Liver (tissue), 8 donors: ENCODE measurements at regions not wholly inside any gene's neighbourhood (a gene's known extent, or its start where the extent isn't known, plus 50 kb on each side); places are given as distances from the start of the nearest gene placed in this dataset.

Experiments
- DNase-seq: peaks from one replicate; pipeline ENCODE4 v3.0.0-alpha.2; 2017; ENCODE audit warnings: low spot score
- H3K27ac ChIP-seq, 2 donors: one replicate each; pipeline ENCODE4 v1.7.0; 2013; ENCODE audit warnings: inconsistent platforms in 2 of 2, low read length in 2 of 2, control low read depth in 1 of 2, low read depth in 1 of 2, mild to moderate bottlenecking in 1 of 2
- H3K27me3 ChIP-seq, 4 donors: one replicate each; pipeline versions ENCODE4 v1.6.1 to v1.7.0; 2013; ENCODE audit warnings: low read length in 3 of 4, inconsistent platforms in 1 of 4, mild to moderate bottlenecking in 1 of 4, moderate library complexity in 1 of 4; ENCODE audit not compliant: control insufficient read depth in 4 of 4, insufficient read depth in 4 of 4
- H3K36me3 ChIP-seq, 4 donors: one replicate each; pipeline versions ENCODE4 v1.6.1 to v1.7.0; 2013; ENCODE audit warnings: low read length in 3 of 4, mild to moderate bottlenecking in 3 of 4, low read depth in 1 of 4, moderate library complexity in 1 of 4; ENCODE audit not compliant: control insufficient read depth in 4 of 4, insufficient read depth in 3 of 4
- H3K4me1 ChIP-seq, 4 donors: one replicate each; pipeline versions ENCODE4 v1.6.1 to v1.7.0; 2013; ENCODE audit warnings: low read length in 3 of 4, mild to moderate bottlenecking in 3 of 4, moderate library complexity in 1 of 4; ENCODE audit not compliant: control insufficient read depth in 4 of 4, insufficient read depth in 4 of 4
- H3K4me3 ChIP-seq, 3 donors: one replicate each; pipeline versions ENCODE4 v1.6.1 to v1.7.0; 2013; ENCODE audit warnings: low read length in 3 of 3, control low read depth in 1 of 3, low read depth in 1 of 3, mild to moderate bottlenecking in 1 of 3
- H3K9ac ChIP-seq, 2 donors: one replicate each; pipeline ENCODE4 v1.7.0; 2013; ENCODE audit warnings: low read length in 2 of 2, mild to moderate bottlenecking in 2 of 2, moderate library complexity in 2 of 2, control low read depth in 1 of 2, low read depth in 1 of 2
- H3K9me3 ChIP-seq, 4 donors: one replicate each; pipeline versions ENCODE4 v1.6.1 to v1.7.0; 2013; ENCODE audit warnings: low read length in 3 of 4; ENCODE audit not compliant: control insufficient read depth in 4 of 4
- EGR1 ChIP-seq, 2 donors: IDR thresholded peaks; 2 replicates each; pipeline ENCODE4 v1.6.1; 2016 to 2018; ENCODE audit warnings: antibody characterized with exemption in 2 of 2, low read depth in 2 of 2
- FOXA1 ChIP-seq: IDR thresholded peaks from 2 replicates; pipeline ENCODE4 v1.6.1; 2016; ENCODE audit warnings: antibody characterized with exemption
- FOXA2 ChIP-seq: IDR thresholded peaks from 2 replicates; pipeline ENCODE4 v1.6.1; 2016; ENCODE audit warnings: antibody characterized with exemption
- GABPA ChIP-seq, 2 donors: IDR thresholded peaks in 1 of 2; conservative IDR thresholded peaks in 1 of 2; 2 replicates each; pipeline ENCODE4 v1.6.1; 2016; ENCODE audit warnings: antibody characterized with exemption in 2 of 2, mild to moderate bottlenecking in 1 of 2, moderate library complexity in 1 of 2
- HNF4A ChIP-seq, 2 donors: conservative IDR thresholded peaks; 2 replicates each; pipeline ENCODE4 v1.6.1; 2016; ENCODE audit warnings: antibody characterized with exemption in 2 of 2, mild to moderate bottlenecking in 2 of 2
- HNF4G ChIP-seq: IDR thresholded peaks from 2 replicates; pipeline ENCODE4 v1.6.1; 2016; ENCODE audit warnings: antibody characterized with exemption
- JUND ChIP-seq, 2 donors: IDR thresholded peaks; 2 replicates each; pipeline ENCODE4 v1.6.1; 2016; ENCODE audit warnings: antibody characterized with exemption in 2 of 2
- NR2F2 ChIP-seq: IDR thresholded peaks from 2 replicates; pipeline ENCODE4 v1.6.1; 2016; ENCODE audit warnings: antibody characterized with exemption
- RAD21 ChIP-seq, 2 donors: IDR thresholded peaks; 2 replicates each; pipeline ENCODE4 v1.6.1; 2016; ENCODE audit warnings: antibody characterized with exemption in 2 of 2, mild to moderate bottlenecking in 2 of 2
- RXRA ChIP-seq, 2 donors: IDR thresholded peaks; 2 replicates each; pipeline ENCODE4 v1.6.1; 2017 to 2018; ENCODE audit warnings: antibody characterized with exemption in 2 of 2, mild to moderate bottlenecking in 1 of 2
- SP1 ChIP-seq: IDR thresholded peaks from 2 replicates; pipeline ENCODE4 v1.6.1; 2018; ENCODE audit warnings: antibody characterized with exemption, mild to moderate bottlenecking
- TAF1 ChIP-seq: conservative IDR thresholded peaks from 2 replicates; pipeline ENCODE4 v1.6.1; 2016; ENCODE audit warnings: antibody characterized with exemption, mild to moderate bottlenecking
- YY1 ChIP-seq: IDR thresholded peaks from 2 replicates; pipeline ENCODE4 v1.6.1; 2016; ENCODE audit warnings: antibody characterized with exemption, mild to moderate bottlenecking
- WGBS: extraction: QIAGEN DNeasy Blood & Tissue Kit; methylation state at CpG from one replicate; pipeline ENCODE4 v1.1.7; 2013; 5-methylcytosine and 5-hydroxymethylcytosine counted together
- TF ChIP-seq, protein P1 (sequence below): IDR thresholded peaks from 2 replicates; pipeline ENCODE4 v1.6.1; 2016; ENCODE audit warnings: antibody characterized with exemption
- TF ChIP-seq, protein P2 (sequence below): IDR thresholded peaks from 2 replicates; pipeline ENCODE4 v1.6.1; 2016; ENCODE audit warnings: antibody characterized with exemption, mild to moderate bottlenecking
- TF ChIP-seq, protein P3 (sequence below): fragments of 150-350 bp; IDR thresholded peaks from 2 replicates; pipeline ENCODE4 v1.5.1; 2017; ENCODE audit warnings: improper control_type of control experiment, low read depth, low read length; ENCODE audit not compliant: missing input control
- TF ChIP-seq, protein P4 (sequence below): IDR thresholded peaks from 2 replicates; pipeline ENCODE4 v1.6.1; 2016; ENCODE audit warnings: antibody characterized with exemption
- donor health status: healthy.
- donor health status: healthy.
- donor health status: healthy.
- donor health status: healthy.
- donor health status: healthy.

DNA sequence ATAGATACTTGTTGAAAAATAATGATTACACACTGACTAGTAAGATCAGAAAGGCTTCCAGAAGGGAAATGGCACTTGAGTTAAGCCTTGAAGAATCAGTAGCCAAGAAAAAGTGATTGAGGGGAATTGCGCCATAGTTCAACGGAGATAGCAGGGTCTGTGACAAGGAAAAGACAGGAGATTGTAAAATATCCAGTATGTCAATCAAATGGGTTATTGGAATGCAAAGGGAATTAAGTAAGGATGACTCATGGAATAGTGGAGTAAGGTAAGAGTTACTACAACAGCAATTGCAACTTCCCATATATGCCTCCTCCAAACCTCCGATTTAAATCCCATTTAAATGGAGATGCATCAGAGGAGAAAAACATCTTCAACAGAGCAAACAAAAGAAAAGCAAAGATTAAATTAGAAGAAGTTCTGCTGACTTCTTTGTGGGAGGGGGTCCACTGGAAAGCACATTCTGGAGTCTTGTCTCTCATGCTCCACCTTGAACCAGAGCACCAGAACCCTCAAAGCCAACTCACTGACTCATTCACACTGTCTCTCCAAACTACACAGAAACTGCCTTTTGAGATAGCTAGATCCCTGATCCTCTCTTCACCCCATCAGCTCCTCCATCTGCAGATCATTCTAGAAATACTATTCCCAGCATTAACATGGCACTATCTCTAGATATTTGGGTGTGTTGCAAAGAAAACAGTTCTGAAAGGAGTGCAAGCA, 138.2 kb downstream of the NUAK1 start:
- no peaks in the 10 kb centered on the region for H3K36me3 ChIP-seq
- no peaks in the 10 kb centered on the region for H3K27me3 ChIP-seq
- WGBS: 87% methylated on average over 3 of the region's 3 CpGs
- H3K4me1 ChIP-seq: no peaks in the 10 kb centered on the region
- TF ChIP-seq HNF4A (conservative IDR thresholded peaks at IDR 0.05) (no peak), RAD21 (IDR thresholded peaks at IDR 0.05) (no peak), GABPA (IDR thresholded peaks at IDR 0.05 in 1 of 2, conservative IDR thresholded peaks at IDR 0.05 in 1 of 2) (no peak), JUND (IDR thresholded peaks at IDR 0.05) (no peak), TAF1 (no peak), YY1 (no peak), NR2F2 (no peak), RXRA (IDR thresholded peaks at IDR 0.05) (no peak), FOXA1 (no peak), EGR1 (IDR thresholded peaks at IDR 0.05; ENCODE audit: low read depth in 2 of 2) (no peak), HNF4G (no peak), SP1 (no peak), FOXA2 (no peak)
- TF ChIP-seq, protein P1, sequence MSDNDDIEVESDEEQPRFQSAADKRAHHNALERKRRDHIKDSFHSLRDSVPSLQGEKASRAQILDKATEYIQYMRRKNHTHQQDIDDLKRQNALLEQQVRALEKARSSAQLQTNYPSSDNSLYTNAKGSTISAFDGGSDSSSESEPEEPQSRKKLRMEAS: no peak
- TF ChIP-seq, protein P2, sequence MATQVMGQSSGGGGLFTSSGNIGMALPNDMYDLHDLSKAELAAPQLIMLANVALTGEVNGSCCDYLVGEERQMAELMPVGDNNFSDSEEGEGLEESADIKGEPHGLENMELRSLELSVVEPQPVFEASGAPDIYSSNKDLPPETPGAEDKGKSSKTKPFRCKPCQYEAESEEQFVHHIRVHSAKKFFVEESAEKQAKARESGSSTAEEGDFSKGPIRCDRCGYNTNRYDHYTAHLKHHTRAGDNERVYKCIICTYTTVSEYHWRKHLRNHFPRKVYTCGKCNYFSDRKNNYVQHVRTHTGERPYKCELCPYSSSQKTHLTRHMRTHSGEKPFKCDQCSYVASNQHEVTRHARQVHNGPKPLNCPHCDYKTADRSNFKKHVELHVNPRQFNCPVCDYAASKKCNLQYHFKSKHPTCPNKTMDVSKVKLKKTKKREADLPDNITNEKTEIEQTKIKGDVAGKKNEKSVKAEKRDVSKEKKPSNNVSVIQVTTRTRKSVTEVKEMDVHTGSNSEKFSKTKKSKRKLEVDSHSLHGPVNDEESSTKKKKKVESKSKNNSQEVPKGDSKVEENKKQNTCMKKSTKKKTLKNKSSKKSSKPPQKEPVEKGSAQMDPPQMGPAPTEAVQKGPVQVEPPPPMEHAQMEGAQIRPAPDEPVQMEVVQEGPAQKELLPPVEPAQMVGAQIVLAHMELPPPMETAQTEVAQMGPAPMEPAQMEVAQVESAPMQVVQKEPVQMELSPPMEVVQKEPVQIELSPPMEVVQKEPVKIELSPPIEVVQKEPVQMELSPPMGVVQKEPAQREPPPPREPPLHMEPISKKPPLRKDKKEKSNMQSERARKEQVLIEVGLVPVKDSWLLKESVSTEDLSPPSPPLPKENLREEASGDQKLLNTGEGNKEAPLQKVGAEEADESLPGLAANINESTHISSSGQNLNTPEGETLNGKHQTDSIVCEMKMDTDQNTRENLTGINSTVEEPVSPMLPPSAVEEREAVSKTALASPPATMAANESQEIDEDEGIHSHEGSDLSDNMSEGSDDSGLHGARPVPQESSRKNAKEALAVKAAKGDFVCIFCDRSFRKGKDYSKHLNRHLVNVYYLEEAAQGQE: no peak
- TF ChIP-seq, protein P3, sequence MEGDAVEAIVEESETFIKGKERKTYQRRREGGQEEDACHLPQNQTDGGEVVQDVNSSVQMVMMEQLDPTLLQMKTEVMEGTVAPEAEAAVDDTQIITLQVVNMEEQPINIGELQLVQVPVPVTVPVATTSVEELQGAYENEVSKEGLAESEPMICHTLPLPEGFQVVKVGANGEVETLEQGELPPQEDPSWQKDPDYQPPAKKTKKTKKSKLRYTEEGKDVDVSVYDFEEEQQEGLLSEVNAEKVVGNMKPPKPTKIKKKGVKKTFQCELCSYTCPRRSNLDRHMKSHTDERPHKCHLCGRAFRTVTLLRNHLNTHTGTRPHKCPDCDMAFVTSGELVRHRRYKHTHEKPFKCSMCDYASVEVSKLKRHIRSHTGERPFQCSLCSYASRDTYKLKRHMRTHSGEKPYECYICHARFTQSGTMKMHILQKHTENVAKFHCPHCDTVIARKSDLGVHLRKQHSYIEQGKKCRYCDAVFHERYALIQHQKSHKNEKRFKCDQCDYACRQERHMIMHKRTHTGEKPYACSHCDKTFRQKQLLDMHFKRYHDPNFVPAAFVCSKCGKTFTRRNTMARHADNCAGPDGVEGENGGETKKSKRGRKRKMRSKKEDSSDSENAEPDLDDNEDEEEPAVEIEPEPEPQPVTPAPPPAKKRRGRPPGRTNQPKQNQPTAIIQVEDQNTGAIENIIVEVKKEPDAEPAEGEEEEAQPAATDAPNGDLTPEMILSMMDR: no peak
- H3K4me3 ChIP-seq: no peak overlapping the region
- no peaks in the 10 kb centered on the region for H3K9me3 ChIP-seq
- H3K9ac ChIP-seq: no peak overlapping the region
- no peak for DNase-seq
- no peak overlapping the region for H3K27ac ChIP-seq

DNA sequence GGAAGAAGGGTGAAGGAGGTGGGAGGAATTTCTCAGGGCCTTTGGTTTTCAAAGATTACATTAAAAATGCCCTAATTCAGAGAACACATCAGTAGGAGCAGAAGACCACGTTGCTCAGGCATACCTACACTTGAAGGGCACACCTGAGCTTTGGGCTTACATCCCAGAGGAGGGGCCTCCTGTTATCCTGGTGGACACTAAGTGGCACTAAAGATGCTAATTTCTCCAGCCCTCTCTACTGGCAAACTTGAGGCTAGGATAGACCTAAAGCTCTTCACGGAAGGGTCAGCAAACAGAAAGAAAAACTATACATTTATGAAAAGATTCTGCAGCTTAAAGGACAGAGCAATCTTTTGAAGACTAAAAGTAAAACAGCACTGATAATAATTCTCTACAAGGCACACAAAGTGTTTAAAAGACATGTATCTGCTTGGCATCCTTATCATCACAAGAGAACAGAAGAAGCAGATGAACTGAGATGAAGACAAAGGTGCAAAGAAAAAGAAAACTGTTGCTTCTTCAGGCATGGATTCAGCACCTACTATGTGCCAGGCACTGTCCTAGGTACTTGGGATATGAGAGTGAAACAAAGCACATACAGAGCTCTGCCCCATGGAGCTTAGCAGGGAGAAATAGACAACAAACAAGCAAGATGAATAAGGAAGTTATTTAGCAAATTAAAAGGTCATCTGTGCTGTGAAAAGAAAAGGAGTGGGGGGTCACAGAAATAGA, 137.5 kb downstream of the NUAK1 start:
- Histone ChIP-seq H3K9ac (no peak overlapping the region), H3K9me3 (no peaks in the 10 kb centered on the region), H3K27ac (no peak overlapping the region), H3K36me3 (no peaks in the 10 kb centered on the region), H3K4me3 (no peak overlapping the region), H3K4me1 (no peaks in the 10 kb centered on the region), H3K27me3 (no peaks in the 10 kb centered on the region)
- no peak for DNase-seq
- TF ChIP-seq HNF4G (no peak), SP1 (no peak), FOXA2 (no peak), EGR1 (IDR thresholded peaks at IDR 0.05; ENCODE audit: low read depth in 2 of 2) (no peak), RAD21 (IDR thresholded peaks at IDR 0.05) (no peak)
- TF ChIP-seq, protein P2: no peak
- TF ChIP-seq, protein P4, sequence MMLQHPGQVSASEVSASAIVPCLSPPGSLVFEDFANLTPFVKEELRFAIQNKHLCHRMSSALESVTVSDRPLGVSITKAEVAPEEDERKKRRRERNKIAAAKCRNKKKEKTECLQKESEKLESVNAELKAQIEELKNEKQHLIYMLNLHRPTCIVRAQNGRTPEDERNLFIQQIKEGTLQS: no peak
- TF ChIP-seq, protein P1: no peak
- 71% methylated on average over 2 of the region's 2 CpGs for WGBS
